SIG-M5 treated with dmso at 0.1 percent for 504 hours (cell line): ENCODE measurements at regions not wholly inside any gene's neighbourhood (a gene's known extent, or its start where the extent isn't known, plus 50 kb on each side); places are given as distances from the start of the nearest gene placed in this dataset.

Experiments
- DNase-seq: peaks from one replicate; lab custom pipeline; 2025; ENCODE audit not compliant: unreplicated experiment; lab: John Stamatoyannopoulos, UW

DNA sequence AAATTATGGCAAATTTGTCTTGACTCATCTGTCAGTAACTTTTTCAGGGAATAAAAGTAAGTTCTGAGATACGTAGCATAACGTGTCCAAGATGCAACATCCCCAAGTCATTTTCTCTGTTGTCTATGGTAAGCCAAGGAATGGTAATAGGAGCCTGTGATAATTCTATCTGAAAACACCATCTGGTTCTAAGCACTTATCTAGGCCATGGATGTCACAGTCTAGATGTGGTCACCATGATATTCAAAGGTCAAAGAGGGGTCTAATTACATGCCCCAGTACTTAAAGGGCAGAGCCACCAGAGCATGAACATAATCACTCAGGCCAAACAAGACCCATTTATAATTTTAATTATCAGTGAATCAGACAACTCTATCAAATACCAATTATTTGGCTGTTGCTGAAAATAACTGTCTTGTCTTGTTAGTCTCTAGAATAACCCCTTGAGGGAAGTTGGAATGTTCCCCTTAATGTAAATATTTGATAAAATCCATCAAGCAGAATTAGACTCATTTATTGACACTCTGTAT lies 225.1 kb upstream of the MPPED2 start:
- no peak for DNase-seq

DNA sequence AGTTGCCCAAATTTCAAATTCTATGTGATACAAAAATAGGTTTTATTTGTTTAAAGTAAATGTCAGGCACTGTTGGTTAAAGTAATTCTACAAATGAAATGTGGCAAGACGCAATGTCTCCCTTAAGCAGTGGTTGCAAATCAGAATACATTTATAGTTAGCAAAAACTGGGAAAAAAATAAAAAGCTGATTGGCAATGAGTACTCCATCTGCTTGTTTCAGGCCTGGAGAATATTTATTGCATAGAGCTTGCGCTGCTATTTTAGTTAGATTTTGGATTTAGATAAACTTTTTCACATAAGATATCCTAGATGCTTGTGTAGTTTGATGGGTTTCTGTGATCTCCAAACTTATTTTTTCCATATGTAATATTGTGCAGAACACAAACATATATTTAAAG lies 224.0 kb upstream of the MPPED2 start:
- DNase-seq, result no peak

DNA sequence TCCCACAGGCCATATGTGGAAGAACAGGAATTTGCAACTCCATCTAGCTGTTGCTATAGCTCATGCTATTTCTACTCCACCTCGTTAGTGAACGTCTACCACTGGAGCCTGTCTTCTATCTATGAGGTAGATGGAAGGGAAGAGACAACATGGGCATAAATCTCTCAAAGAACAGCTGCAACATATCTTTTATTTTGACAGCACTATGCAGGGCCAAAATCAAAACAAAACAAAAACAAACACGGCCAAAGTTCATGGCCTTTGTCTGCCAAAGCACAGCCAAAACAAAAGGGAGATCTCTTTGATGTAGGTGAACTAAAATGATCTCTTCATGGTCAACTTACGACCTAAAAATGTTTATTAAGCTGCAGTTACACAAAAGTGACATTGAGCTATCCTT lies 215.2 kb upstream of the MPPED2 start:
- no peak for DNase-seq

DNA sequence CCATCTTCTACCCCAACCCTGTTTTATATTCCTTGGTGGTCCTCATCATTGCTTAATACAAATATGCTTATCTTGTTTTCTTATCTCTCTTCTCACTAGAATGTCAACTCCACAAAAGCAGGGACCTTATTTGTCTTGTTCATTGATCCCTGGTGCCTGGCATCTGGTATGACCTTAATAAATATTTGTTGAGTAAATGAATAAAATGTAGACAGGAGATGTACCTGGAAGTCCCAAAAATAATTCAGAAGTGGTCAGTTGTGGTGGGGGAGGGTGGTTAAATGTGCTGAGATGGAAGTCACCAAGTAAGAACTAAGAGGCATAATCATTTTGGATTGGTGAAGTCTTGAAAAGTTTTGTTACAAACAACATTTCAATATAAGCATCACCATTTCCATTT lies 214.8 kb upstream of the MPPED2 start:
- no peak for DNase-seq

DNA sequence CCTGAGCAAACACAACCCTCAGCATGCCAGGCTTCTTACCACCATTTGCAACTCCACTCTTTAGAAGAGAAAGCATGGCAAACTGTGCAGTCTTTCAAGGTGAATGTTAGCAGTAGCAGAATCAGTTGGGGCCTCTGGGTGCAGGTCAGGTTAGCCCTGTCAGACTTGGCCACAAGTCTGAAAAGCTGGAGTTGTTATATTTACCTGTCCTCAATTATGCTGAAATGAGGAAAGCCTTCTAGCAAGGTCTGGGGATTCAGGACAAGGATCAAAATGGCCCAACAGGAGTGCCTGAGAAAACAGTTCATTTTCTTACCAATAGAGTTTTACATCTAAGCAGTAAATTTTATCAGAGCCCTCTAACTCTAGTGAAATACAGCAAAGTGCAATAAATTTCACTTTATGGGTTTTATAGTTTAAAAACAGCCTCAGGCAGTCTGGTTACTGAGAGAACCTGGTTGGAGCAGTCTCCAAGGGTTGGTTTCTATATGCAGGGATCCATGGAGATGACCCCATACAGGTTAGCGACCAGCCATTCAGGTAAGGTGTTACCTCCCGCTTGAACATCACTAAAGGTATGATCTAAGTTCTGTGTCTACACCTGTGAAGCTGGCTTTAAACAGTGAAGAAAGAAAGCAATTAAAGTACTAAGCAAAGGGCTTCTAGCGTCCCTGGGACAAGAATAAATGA lies 212.5 kb upstream of the MPPED2 start:
- DNase-seq, result no peak

DNA sequence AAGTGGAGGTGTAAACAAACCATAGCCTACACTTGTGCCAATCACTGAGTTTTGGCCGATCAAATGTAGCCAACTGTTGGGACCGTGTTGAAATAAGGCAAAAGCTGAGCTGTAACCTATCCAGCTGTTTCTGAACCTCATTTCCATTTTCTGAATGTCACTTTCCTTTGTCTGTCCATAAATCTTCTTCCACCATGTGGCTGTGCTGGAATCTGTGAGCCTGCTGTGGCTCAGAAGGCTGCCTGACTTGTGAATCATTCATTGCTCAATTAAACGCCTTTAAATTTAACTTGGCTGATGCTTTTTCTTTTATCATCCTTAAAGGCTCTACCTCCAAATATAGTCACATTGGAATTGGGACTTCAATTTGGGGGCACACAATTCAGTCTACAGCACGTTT lies 203.1 kb upstream of the MPPED2 start:
- no peak for DNase-seq

DNA sequence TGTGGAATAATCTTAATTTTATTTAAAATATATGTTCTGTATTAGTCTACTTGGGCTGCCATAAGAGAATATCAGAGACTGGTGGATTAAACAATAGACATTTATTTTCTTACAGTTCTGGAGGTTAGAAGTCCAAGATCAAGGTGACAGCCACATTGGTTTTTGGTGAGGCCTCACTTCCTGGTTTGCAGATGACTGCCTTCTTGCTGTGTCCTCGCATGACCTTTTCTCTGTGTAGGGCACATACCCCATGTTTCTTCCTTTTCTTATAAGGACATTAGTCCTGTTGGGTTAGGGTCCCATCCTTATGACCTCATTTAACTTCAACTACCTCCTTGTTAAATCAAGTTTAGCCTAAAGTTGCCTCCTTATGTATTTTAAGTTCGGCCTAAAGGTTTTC lies 202.7 kb upstream of the MPPED2 start:
- no peak for DNase-seq

DNA sequence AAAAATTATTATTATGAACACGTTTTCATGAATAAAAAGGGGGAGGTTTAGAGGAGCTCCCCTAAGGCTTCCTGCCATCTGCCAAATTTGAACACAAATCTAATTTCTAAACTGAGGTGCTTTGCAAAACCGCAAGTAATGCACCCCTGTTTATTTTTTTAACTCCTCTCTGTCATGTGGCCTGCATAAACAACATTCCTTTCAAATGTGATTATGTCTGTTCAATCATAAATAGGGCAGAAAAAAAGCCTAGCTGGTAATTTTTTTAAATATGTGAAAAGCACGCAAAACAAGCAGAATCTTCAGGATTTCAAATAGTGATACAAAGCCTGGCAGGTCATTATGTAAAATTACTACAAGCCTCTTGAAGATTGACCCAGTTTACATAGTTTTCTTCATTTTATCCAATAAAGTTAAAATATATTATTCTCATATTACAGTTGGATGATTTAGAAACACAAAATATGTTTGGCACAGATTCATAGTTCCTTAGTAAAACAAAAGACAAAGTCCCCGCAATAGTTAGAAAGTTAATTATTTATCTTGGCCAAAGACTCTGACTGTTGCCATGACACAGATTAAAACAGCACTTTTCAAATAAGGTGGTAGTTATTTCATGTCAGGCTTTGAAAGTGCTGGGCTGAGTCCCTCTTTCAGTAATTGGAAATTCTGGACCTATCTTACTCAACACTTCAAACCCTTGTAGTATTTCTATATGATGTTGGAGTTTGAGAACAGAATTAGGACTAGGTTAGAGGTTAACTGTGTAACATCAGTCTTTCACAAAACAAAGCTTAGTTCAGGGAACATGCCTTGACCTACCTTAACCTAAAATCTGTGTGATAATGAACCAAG lies 200.3 kb upstream of the MPPED2 start:
- DNase-seq, result no peak

DNA sequence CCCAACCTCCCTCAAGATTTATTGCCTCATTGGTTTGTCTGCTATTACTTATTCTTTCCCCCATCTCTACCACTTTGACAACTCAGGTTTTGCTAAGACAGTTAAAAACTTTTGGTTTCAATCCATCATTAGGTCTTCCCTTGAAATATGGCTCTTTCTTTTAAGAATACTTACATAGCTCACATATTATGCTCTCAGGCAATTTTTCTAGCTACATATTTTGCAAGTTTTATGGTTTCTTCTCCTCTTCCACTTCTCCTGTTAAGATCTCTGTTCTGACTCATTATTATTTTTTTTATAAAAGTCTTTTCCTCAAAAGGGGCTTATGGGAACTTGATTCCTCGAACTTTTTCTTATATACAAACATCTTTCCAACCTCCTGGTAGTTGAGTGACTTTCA lies 192.4 kb upstream of the MPPED2 start:
- DNase-seq, result no peak

DNA sequence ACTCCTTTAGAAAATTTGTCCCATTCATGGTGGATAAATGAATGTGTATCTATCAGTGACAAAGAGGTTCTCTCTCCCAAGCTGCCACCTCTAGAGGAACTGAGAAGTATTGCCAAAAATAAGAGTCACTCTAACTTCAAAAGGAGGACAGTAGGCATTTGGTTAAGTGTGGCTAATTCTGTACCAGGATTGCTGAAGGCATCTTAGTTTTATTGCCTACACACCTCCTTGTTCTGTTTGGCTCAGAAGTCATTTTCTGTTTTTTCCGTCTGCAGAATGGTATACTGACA lies 189.0 kb upstream of the MPPED2 start:
- no peak for DNase-seq

DNA sequence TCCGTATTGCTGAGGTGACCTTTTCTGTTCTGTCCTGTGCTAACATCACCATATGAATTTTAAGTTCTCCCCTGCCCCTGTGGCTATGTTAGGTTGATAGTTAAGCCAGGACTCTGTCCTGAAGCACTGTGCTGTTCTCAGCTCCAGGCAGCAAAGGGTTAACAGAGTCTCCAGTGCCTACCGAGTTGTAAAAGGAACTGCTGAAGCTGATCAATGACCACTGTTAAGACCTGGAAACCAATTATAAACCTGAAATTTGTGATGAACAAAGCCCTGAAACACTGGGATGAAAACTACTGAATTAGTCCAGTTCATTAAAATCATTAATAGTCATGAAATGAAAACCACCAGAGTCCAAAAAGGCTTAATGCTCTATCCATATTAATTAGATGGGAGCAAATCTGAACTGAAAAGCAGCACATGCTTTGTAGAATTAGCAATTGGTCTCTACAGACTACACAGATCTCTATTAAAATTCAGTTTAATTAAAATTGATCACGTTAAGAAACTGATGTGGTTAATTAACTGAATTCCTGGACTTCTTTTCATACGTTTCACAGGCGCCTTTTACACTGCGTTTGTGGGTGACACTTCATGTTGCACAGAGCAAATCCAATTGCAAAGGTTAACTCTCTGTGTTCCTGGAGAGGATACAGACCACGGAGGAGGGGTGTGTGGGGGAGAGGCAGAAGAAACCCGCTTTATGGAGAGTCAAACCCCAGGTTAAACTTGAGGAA lies 188.5 kb upstream of the MPPED2 start:
- no peak for DNase-seq

DNA sequence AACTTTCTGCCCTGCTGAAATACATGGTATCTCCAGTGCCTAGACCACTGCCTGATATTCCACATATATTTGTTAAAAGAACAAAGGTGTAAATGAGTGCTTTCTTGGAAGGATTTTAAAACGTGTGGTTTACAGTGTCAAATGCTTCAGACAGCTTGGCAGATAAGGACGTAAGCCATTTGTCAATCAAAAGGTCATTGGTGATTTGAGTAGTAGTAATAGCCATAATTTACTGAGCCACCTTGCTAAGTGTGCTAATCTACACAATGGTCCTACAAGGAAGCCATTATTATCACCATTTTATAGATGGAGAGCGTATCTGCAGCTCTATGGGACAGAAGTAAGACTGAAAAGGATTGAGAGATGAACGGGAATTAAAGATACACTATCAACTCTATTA lies 186.8 kb upstream of the MPPED2 start:
- no peak for DNase-seq

DNA sequence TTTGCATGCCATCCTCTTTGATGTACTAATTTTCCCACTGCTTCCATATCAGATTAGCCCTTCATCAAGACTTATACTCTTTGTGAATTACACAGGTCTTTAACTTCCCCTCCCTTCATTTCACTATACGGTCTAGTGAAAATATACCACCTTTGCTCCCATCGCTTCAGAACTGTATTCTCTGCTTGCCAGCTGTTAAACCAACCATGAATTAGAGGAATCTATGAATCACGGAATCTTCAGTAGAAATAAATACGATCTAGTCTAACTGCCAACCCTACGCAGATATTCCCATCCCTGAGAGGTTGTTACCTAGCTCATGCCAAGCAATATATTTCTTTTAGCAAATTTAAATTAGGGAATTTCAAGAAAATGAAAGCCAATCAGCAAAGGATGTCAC lies 177.8 kb upstream of the MPPED2 start:
- no peak for DNase-seq

DNA sequence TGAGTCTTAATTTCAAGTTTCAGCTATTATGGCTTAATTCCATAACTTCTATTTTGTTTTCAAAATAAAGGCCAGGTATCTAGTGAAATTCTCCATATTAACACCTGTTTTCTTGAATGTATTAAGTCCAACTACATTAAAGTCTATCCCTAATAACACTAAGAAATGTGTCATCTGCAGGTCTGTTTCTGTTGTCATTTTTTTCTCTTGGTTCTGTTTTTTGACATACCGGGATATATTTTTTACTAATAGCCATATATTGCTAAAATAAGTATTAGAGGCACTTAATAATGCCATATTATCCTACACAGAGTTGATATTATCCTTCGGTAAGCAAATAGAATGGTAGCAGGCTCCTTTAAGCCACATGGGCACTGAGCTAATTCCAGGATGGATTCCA lies 176.0 kb upstream of the MPPED2 start:
- no peak for DNase-seq

DNA sequence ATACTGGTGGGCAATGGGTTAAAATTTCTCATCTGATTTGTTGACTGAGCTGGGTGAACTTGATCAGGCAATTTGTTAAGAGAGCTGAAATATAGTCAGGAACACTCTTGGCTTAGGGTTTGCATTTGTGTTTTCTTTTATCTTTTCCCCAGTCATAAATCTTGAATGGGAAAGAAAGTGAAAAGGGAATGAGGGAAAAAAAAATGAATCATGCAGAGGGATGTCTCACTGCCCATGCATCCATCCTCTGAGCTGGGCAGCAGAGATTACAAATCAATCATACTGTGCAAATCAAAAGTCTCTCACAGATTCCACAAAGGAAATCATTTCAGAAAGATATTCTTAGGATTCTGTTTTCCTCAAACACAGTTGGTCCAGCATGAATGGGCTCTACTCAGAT lies 174.2 kb upstream of the MPPED2 start:
- no peak for DNase-seq

DNA sequence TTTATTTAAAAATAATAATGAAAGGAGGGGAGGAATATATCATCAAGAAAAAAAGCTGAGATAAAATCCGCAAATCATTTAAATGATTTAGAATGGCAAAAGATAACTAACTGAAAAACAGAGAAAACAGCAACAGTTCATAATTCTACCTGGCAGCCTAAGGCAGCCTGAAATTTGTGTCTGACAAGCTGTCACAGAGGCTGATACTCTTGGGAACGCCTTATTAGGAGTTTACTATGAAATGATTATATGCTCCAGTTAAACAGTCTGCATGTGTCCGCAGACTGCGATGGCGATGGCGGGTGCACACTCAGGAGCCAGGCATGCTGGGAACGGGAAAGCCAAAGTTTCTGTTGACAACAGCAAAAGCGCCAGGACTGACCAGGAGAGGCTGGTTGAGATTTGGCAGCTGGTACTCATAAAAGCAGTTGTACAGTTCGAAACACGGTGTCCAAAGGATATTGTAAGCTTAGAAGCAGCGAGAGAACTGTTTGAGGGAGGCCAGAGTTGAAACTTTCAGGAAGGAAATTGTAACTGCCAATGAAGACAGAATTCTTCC lies 172.9 kb upstream of the MPPED2 start:
- DNase-seq, result no peak

DNA sequence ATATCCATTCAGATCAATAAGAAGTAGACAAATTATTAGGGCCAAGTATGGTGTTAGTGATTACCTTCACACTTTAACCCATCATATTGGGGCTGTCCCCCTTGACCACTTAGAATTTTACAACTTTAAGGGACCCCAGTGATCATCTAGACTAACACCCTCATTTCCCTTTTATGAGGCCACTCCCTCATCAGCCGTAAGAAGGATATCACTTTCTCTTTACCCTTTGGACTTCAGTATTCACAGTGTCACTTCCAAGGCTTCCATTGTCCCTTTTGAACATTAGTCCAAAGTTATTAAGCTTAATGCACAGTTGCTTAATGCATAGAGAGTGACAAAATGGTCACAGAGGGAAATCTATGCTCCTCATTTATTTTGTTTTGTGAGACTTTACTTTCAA lies 172.4 kb upstream of the MPPED2 start:
- DNase-seq, result no peak

DNA sequence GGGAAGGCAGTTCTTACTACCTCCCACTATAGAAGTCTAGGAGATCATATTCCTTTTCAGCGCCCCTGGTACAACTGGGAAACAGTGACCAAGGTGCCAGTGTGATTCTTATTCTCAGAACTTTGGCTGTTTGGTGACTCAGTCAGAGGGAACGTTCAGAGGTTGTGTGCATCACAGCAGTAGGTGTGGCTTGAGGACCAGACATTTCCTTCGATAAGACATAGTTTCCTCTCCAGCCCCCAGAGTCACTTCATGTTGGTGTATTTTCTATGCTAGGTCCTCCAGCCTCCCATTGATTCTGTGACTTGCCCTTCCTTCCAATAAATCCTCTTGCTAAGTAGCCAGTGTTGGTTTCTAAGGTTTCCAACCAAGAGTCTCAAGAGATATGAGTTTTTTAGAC lies 171.9 kb upstream of the MPPED2 start:
- no peak for DNase-seq

DNA sequence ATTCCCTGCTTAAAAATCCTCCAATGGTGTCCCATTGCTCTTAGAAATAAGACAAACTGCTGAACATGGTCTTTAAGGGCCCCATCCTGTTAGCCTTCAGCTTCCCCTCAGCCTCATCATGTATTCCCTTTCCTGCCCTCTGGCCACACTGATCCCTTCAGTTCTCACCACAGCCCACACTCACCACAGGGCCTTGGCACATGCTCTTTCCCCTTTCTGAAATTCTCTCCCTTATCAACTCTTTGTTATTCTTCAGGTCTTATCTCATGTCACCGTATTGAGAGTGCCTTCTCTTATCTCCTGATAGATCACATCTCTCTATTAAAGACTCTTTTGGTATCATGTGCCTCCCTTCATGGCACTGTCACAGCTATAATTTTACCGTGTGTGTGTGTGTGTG lies 167.8 kb upstream of the MPPED2 start:
- DNase-seq, result no peak

DNA sequence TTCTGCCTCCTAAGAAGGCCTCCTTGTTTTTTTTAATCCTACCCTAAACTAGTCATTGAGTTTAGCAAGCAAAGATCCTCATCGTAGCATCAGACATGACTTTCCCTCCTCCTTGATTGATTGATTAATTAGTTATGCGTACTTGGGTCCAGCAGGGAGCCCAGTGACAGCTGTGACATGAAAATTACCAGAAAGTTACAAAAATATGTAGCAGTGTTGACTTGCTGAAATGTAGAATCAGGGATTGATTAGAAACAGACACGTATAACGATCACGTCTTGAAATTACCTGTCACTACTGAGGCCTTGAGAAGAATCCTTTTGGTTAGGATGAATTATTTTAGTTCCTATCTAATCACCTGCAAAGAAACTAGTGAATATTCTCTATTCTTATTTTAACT lies 167.4 kb upstream of the MPPED2 start:
- DNase-seq, result no peak

DNA sequence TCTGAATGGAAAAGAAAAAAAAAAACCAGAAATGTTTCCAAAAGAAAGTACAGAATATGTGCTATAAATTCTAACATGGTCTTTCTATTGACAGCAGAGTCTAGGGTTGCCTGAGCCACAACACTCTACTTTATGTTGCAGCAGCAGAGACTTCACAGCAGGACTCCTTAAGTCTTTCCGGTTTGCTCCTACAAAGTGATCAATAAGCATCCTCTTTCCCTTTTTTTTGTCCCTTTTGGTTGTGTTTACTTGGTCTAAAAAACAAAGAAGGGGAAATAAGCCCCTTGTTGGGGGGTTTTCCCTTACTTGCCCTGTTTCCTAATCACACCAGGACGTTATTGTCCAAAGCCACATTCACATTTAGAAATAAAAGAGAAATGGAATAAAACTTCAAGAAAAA lies 163.1 kb upstream of the MPPED2 start:
- no peak for DNase-seq
